Tibial artery (tissue), 4 donors: ENCODE measurements at regions not wholly inside any gene's neighbourhood (a gene's known extent, or its start where the extent isn't known, plus 50 kb on each side); places are given as distances from the start of the nearest gene placed in this dataset.
A peak's percentile ranks its signal among the peaks of the same experiment; 100 is the strongest.
"Not testable (repeated sequence)": the region's sequence is repeated elsewhere in the genome, so short reads cannot be mapped to it uniquely, and the experiment has no call there.

Experiments used
- DNase-seq, 2 donors: peaks; one replicate each; pipeline ENCODE4 v3.0.0-alpha.2; 2019
- H3K27ac ChIP-seq, 2 donors: fragments of 200-600 bp; sonication (generic) in 1 of 2; 1 replicate in 1 of 2; 2 replicates in 1 of 2; pipeline ENCODE4 v1.5.1; 2018 to 2019; ENCODE audit warnings: mild to moderate bottlenecking in 1 of 2
- H3K27me3 ChIP-seq, 2 donors: fragments of 200-600 bp; sonication (generic) in 1 of 2; one replicate each; pipeline versions ENCODE4 v1.5.1 to v1.6.0; 2016 to 2019
- H3K36me3 ChIP-seq, 3 donors: fragments of 200-600 bp; sonication (generic) in 2 of 3; one replicate each; pipeline ENCODE4 v1.5.1; 2016 to 2019; ENCODE audit warnings: mild to moderate bottlenecking in 2 of 3
- H3K4me1 ChIP-seq, 4 donors: fragments of 200-600 bp; sonication (generic) in 2 of 4; 1 replicate in 3 of 4; 2 replicates in 1 of 4; pipeline ENCODE4 v1.5.1; 2016 to 2019
- H3K4me3 ChIP-seq, 2 donors: fragments of 200-600 bp; sonication (generic) in 1 of 2; 1 replicate in 1 of 2; 2 replicates in 1 of 2; pipeline ENCODE4 v1.5.1; 2018 to 2019; ENCODE audit warnings: mild to moderate bottlenecking in 2 of 2
- H3K9me3 ChIP-seq, 3 donors: fragments of 200-600 bp; sonication (generic) in 1 of 3; one replicate each; pipeline ENCODE4 v1.5.1; 2016 to 2019
- intact Hi-C: fragments of 100-400 bp; cut with DNase I; formaldehyde crosslinking; loops from one replicate; pipeline ENCODE4 v1.15.0; 2023; ENCODE audit warnings: low total_unique reads

- H3K27me3 ChIP-seq, intact Hi-C loops, H3K4me3 ChIP-seq, DNase-seq, H3K27ac ChIP-seq, H3K9me3 ChIP-seq, H3K4me1 ChIP-seq, H3K36me3 ChIP-seq: not testable (repeated sequence)
Measured at GRCh38 chr9:61953108-61953507, 763.3 kb downstream of the SPATA31A7 start.

- H3K36me3 ChIP-seq, H3K4me3 ChIP-seq, H3K27ac ChIP-seq, intact Hi-C loops, H3K9me3 ChIP-seq, H3K27me3 ChIP-seq, DNase-seq, H3K4me1 ChIP-seq: not testable (repeated sequence)
Measured at GRCh38 chr9:61971635-61972034, 781.8 kb downstream of the SPATA31A7 start.

DNA sequence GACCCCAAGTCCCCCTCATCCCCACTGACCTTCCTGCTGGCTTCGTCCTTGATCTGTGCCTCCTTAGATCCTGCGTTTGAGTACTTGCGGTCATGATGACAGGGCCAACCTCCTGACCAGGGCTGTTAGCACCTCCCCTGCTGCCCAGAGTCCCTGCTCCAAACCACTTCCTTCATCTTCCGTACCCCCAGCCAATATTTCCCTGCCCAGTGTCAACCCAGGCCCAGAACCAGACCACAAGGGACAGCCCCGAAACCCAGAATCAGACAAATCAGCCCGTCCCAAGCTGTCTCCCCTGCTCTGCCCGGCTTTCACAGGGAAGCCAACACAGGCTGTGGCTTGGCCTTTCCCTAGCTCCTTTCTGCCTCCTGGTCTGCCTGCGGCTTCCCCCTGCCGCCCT, 784.7 kb downstream of the SPATA31A7 start:
- H3K27ac ChIP-seq, intact Hi-C loops, H3K4me1 ChIP-seq, DNase-seq, H3K4me3 ChIP-seq, H3K9me3 ChIP-seq, H3K36me3 ChIP-seq, H3K27me3 ChIP-seq: not testable (repeated sequence)

DNA sequence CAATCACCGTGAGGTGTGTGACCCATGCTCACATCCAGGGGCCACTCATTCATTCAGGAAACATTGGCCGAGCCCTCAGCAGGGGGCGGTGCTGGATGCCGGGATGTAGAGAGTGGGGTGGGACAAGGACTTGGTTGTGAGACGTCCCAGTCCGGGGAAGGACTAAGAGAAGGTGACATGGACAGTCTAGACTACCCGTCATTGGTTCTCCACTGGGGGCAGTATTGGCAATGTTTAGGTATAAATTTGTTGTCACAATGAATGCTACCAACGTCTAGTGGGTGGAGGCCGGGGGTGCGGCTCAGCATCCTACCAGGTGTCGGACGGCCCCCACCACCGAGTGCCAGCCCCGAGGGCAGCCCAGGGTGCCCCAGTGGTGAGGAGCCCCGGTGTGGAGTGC, 786.5 kb downstream of the SPATA31A7 start:
- not testable (repeated sequence) for H3K27ac ChIP-seq

GRCh38 chr9:61982727-61983126, 792.9 kb downstream of the SPATA31A7 start:
- intact Hi-C loops, H3K9me3 ChIP-seq, H3K4me1 ChIP-seq, H3K4me3 ChIP-seq, H3K27ac ChIP-seq, H3K27me3 ChIP-seq, H3K36me3 ChIP-seq: not testable (repeated sequence)
- peak in 1 of 2 donors; percentile 54 for DNase-seq

More for the DNA sequence above, 786.5 kb downstream of the SPATA31A7 start:
- H3K4me1 ChIP-seq, intact Hi-C loops, H3K27me3 ChIP-seq, H3K36me3 ChIP-seq, H3K4me3 ChIP-seq, H3K9me3 ChIP-seq, DNase-seq: not testable (repeated sequence)

DNA sequence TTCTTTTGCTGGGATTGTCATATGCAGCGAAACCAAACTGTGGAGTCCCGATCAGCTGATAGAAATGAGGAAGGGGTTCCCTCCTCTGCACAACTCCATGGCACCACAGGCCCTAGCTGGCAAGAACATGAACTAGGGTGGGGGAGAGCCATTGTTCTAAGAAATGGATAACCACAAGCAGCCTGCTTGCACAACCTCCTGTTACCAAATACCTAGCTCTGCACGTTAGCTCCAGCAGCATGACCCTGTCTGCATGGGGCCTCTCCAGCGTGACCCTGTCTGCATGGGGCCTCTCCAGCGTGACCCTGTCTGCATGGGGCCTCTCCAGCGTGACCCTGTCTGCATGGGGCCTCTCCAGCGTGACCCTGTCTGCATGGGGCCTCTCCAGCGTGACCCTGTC, 793.6 kb downstream of the SPATA31A7 start:
- H3K36me3 ChIP-seq, H3K4me3 ChIP-seq, DNase-seq, H3K9me3 ChIP-seq, H3K4me1 ChIP-seq, H3K27me3 ChIP-seq, H3K27ac ChIP-seq, intact Hi-C loops: not testable (repeated sequence)

DNA sequence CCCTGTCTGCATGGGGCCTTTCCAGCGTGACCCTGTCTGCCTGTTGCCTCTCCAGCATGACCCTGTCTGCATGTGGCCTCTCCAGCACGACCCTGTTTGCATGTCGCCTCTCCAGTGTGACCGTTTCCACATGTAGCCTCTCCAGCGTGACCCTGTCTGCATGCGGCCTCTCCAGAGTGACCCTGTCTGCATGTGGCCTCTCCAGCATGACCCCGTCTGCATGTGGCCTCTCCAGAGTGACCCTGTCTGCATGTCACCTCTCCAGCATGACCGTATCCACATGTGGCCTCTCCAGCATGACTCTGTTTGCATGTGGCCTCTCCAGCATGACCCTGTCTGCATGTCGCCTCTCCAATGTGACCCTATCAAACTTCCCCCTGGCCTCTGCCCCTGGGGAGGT, 794.1 kb downstream of the SPATA31A7 start:
- intact Hi-C loops, H3K36me3 ChIP-seq, H3K4me1 ChIP-seq, H3K9me3 ChIP-seq, H3K27ac ChIP-seq, H3K4me3 ChIP-seq, DNase-seq, H3K27me3 ChIP-seq: not testable (repeated sequence)

- H3K27me3 ChIP-seq, intact Hi-C loops: not testable (repeated sequence)
Measured at GRCh38 chr9:61984513-61984912, 794.7 kb downstream of the SPATA31A7 start.

DNA sequence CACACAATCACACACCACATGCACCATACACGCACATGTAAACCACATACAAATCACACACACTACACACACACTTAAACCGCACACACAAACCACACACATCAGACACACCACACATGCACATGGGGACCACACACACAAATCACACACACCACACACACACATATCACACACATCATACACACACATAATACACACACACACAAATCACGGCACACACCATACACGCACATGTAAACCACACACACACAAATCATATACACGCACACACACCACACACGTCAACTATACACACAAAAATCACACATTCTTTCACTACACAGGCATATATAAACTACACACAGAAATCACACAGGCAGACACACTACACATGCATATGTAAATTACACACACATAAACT, 802.3 kb downstream of the SPATA31A7 start:
- H3K9me3 ChIP-seq, H3K27me3 ChIP-seq, DNase-seq, H3K4me3 ChIP-seq, intact Hi-C loops, H3K36me3 ChIP-seq, H3K27ac ChIP-seq, H3K4me1 ChIP-seq: not testable (repeated sequence)

More at GRCh38 chr9:61984513-61984912, 794.7 kb downstream of the SPATA31A7 start:
- not testable (repeated sequence) for H3K27ac ChIP-seq, DNase-seq, H3K9me3 ChIP-seq, H3K36me3 ChIP-seq, H3K4me1 ChIP-seq, H3K4me3 ChIP-seq

GRCh38 chr9:62032441-62032840, 842.6 kb downstream of the SPATA31A7 start:
- intact Hi-C loops, H3K27ac ChIP-seq, DNase-seq, H3K27me3 ChIP-seq, H3K4me3 ChIP-seq, H3K4me1 ChIP-seq, H3K36me3 ChIP-seq, H3K9me3 ChIP-seq: not testable (repeated sequence)

DNA sequence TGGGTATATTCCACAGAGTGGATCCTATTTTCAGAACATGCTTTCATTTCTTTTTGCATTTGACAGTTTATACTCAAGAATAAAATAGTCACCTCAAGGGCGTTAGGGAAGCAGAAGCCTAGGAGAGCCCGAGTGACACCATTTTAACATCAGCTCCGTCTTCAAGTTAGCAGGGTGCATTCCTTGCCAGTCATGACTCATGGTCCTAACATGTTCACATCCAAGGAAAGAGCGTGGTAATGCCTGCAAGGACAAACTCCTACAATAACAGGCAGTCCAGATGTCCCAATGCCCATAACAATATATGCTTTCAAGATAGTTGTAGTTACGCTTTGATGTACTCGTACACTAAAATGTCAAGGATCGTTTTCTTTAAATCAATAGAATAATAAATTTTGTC, 848.4 kb downstream of the SPATA31A7 start:
- H3K27ac ChIP-seq, DNase-seq, intact Hi-C loops: not testable (repeated sequence)

DNA sequence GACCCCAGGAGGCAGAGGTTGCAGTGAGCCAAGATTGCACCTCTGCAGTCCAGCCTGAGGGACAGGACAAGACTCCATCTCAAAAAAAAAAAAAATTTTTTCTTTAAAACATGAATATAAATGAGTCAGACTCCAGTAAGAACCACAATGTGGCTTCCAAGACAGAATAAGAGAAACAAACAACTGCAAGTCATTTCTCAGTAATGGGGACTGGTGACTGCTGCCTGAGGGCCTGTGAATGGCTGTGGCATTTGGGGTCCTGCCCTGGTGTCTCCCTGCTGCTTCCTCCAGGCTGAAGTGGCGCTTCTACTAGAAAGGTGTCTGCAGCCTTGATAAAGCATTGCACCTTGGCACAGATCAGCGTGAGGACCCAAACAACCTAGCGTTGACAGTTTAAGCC, 868.3 kb downstream of the SPATA31A7 start:
- H3K9me3 ChIP-seq, intact Hi-C loops, H3K27ac ChIP-seq, H3K4me1 ChIP-seq, DNase-seq, H3K27me3 ChIP-seq, H3K4me3 ChIP-seq, H3K36me3 ChIP-seq: not testable (repeated sequence)

More for the DNA sequence above, 848.4 kb downstream of the SPATA31A7 start:
- H3K36me3 ChIP-seq, H3K4me3 ChIP-seq, H3K9me3 ChIP-seq, H3K27me3 ChIP-seq, H3K4me1 ChIP-seq: not testable (repeated sequence)

GRCh38 chr9:62071043-62071442, 881.2 kb downstream of the SPATA31A7 start:
- H3K36me3 ChIP-seq, H3K27me3 ChIP-seq, intact Hi-C loops, H3K9me3 ChIP-seq, H3K27ac ChIP-seq, H3K4me3 ChIP-seq, H3K4me1 ChIP-seq, DNase-seq: not testable (repeated sequence)

GRCh38 chr9:62073401-62073800, 883.6 kb downstream of the SPATA31A7 start:
- H3K4me1 ChIP-seq, H3K27ac ChIP-seq, H3K36me3 ChIP-seq, H3K27me3 ChIP-seq, H3K4me3 ChIP-seq, intact Hi-C loops, DNase-seq, H3K9me3 ChIP-seq: not testable (repeated sequence)

GRCh38 chr9:62084245-62084644, 894.4 kb downstream of the SPATA31A7 start:
- H3K4me3 ChIP-seq, intact Hi-C loops, H3K36me3 ChIP-seq, H3K9me3 ChIP-seq, DNase-seq, H3K4me1 ChIP-seq, H3K27me3 ChIP-seq, H3K27ac ChIP-seq: not testable (repeated sequence)
